NB4 (cell line): ENCODE measurements at regions not wholly inside any gene's neighbourhood (a gene's known extent, or its start where the extent isn't known, plus 50 kb on each side); places are given as distances from the start of the nearest gene placed in this dataset.

Source experiments
- CTCF ChIP-seq: IDR thresholded peaks from one replicate; pipeline ENCODE4 v1.5.1; 2012; ENCODE audit warnings: low read depth, low read length
- POLR2A ChIP-seq: IDR thresholded peaks from 2 replicates; pipeline ENCODE4 v1.6.1; 2011; ENCODE audit warnings: mild to moderate bottlenecking; ENCODE audit not compliant: insufficient read length; ENCODE audit errors: extremely low read depth

GRCh38 chr4:38224850-38225249 is 264.7 kb downstream of the PTTG2 start:
- TF ChIP-seq CTCF (no peak), POLR2A (no peak)
